ENCODE measurements at regions not wholly inside any gene's neighbourhood (a gene's known extent, or its start where the extent isn't known, plus 50 kb on each side); places are given as distances from the start of the nearest gene placed in this dataset.
"Not testable (repeated sequence)": the region's sequence is repeated elsewhere in the genome, so short reads cannot be mapped to it uniquely, and the experiment has no call there.

- H3K23ac ChIP-seq (ENCODE audit: insufficient read length); H2BK20ac ChIP-seq (ENCODE audit: low read length); H3K14ac ChIP-seq (ENCODE audit: insufficient read length); H3K79me2 ChIP-seq (ENCODE audit: control insufficient read depth in 1 of 2, insufficient read depth in 2 of 2, low read length in 2 of 2); H2BK120ac ChIP-seq (replicated peaks; ENCODE audit: low read depth, low read length); H3K9me3 ChIP-seq (ENCODE audit: insufficient read depth in 2 of 2, low read depth in 1 of 2, low read length in 1 of 2); H4K5ac ChIP-seq (ENCODE audit: insufficient read length, low read depth, low read length); H3K56ac ChIP-seq (replicated peaks; ENCODE audit: insufficient read length, low read depth, low read length); H3K79me1 ChIP-seq (ENCODE audit: low read depth, low read length); H3K27ac ChIP-seq (ENCODE audit: low read depth, low read length); H3K18ac ChIP-seq (ENCODE audit: extremely low read depth, low read length); H3K23me2 ChIP-seq (ENCODE audit: low read depth, low read length); H4K91ac ChIP-seq (replicated peaks; ENCODE audit: insufficient read length, low read length); H3K4me1 ChIP-seq (replicated peaks in 1 of 4; ENCODE audit: control insufficient read depth in 3 of 4, insufficient read depth in 4 of 4, low read length in 3 of 4); H4K8ac ChIP-seq (ENCODE audit: extremely low read depth, insufficient read depth, low read length); H2BK12ac ChIP-seq (ENCODE audit: low read depth, low read length); H3K36me3 ChIP-seq (ENCODE audit: control insufficient read depth in 2 of 4, insufficient read depth in 4 of 4, low read length in 3 of 4); H2BK15ac ChIP-seq (ENCODE audit: low read length); H2AFZ ChIP-seq (ENCODE audit: low read length); H2AK5ac ChIP-seq (ENCODE audit: low read depth, low read length); H4K20me1 ChIP-seq (replicated peaks in 1 of 2; ENCODE audit: control insufficient read depth in 1 of 2, insufficient read depth in 2 of 2, low read length in 2 of 2); H3K4me3 ChIP-seq (ENCODE audit: extremely low read depth in 1 of 4, insufficient read depth in 2 of 4, low read depth in 3 of 4, low read length in 4 of 4); H3K4me2 ChIP-seq (ENCODE audit: insufficient read depth in 1 of 2, low read depth in 2 of 2, low read length in 2 of 2); H3K9ac ChIP-seq (replicated peaks in 1 of 4; ENCODE audit: extremely low read depth in 1 of 4, low read depth in 3 of 4, low read length in 3 of 4); H3K4ac ChIP-seq (replicated peaks; ENCODE audit: insufficient read length, low read depth, low read length); H3K27me3 ChIP-seq (replicated peaks in 1 of 4; ENCODE audit: control insufficient read depth in 3 of 4, extremely low read depth in 1 of 4, insufficient read depth in 3 of 4, low read length in 3 of 4); POLR2A ChIA-PET (ENCODE audit: partially characterized antibody); H2BK5ac ChIP-seq (ENCODE audit: low read depth, low read length): not testable (repeated sequence)
- CTCF ChIA-PET (ENCODE audit: partially characterized antibody): interaction anchor here (0.6 to 5.1 kb wide), 6 partner anchors 12 to 1821 kb away, joined by 3 to 24 read pairs (median 4); no protein-coding TSS in a partner anchor
- peak; percentile 39 for FAIRE-seq
- DNase-seq (ENCODE audit: low read depth in 1 of 2, low spot score in 2 of 2): peak in 1 of 2 experiments; percentile 76
- 55% methylated on average over 9 of the region's 12 CpGs; no CpG with 5 or more reads in 1 of the 2 experiments for WGBS, 2 experiments (ENCODE audit: extremely low coverage in 1 of 2, insufficient coverage in 1 of 2, insufficient read length in 1 of 2, insufficient replicate concordance in 2 of 2, low coverage in 1 of 2, low lambda C conversion rate in 2 of 2, missing lambda C conversion rate in 1 of 2)
- TF ChIP-seq RAD21 (IDR thresholded peaks at IDR 0.05 in 1 of 2, conservative IDR thresholded peaks at IDR 0.05 in 1 of 2; ENCODE audit: low read depth in 2 of 2, low read length in 2 of 2): peak; percentile 62 to 68
- TF ChIP-seq, protein P1, sequence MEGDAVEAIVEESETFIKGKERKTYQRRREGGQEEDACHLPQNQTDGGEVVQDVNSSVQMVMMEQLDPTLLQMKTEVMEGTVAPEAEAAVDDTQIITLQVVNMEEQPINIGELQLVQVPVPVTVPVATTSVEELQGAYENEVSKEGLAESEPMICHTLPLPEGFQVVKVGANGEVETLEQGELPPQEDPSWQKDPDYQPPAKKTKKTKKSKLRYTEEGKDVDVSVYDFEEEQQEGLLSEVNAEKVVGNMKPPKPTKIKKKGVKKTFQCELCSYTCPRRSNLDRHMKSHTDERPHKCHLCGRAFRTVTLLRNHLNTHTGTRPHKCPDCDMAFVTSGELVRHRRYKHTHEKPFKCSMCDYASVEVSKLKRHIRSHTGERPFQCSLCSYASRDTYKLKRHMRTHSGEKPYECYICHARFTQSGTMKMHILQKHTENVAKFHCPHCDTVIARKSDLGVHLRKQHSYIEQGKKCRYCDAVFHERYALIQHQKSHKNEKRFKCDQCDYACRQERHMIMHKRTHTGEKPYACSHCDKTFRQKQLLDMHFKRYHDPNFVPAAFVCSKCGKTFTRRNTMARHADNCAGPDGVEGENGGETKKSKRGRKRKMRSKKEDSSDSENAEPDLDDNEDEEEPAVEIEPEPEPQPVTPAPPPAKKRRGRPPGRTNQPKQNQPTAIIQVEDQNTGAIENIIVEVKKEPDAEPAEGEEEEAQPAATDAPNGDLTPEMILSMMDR (IDR thresholded peaks at IDR 0.05; ENCODE audit: control extremely low read depth in 1 of 3, insufficient read depth in 1 of 3, low read depth in 1 of 3, low read length in 3 of 3): peak; percentile 58 to 79 (median 61)
These were observed 214.8 kb downstream of the UNC5CL start for GRCh38 chr6:40823917-40824891.
